H9 (cell line): ENCODE measurements at regions not wholly inside any gene's neighbourhood (a gene's known extent, or its start where the extent isn't known, plus 50 kb on each side); places are given as distances from the start of the nearest gene placed in this dataset.

Experiments
- DNase-seq: peaks from one replicate; pipeline ENCODE4 v3.0.0-alpha.2; 2017
- H2AFZ ChIP-seq: one replicate; pipeline ENCODE4 v1.6.1; 2013; ENCODE audit warnings: mild to moderate bottlenecking, low read length, control low read depth, moderate library complexity
- H2AK5ac ChIP-seq: 2 replicates; pipeline ENCODE4 v1.6.1; 2013; ENCODE audit warnings: low read length, control low read depth, mixed read lengths; ENCODE audit not compliant: insufficient read length
- H2BK120ac ChIP-seq: one replicate; pipeline ENCODE4 v1.6.1; 2013; ENCODE audit warnings: low read depth, mild to moderate bottlenecking, low read length, control low read depth, inconsistent platforms; ENCODE audit not compliant: poor library complexity, severe bottlenecking
- H2BK12ac ChIP-seq: 2 replicates; pipeline ENCODE4 v1.6.1; 2013; ENCODE audit warnings: low read length, control low read depth, mixed read lengths, low read depth; ENCODE audit not compliant: insufficient read length
- H2BK15ac ChIP-seq: 2 replicates; pipeline ENCODE4 v1.6.1; 2013; ENCODE audit warnings: low read depth, low read length, control low read depth
- H2BK20ac ChIP-seq: one replicate; pipeline ENCODE4 v1.6.1; 2013; ENCODE audit warnings: low read depth, mild to moderate bottlenecking, low read length, control low read depth, inconsistent platforms; ENCODE audit not compliant: poor library complexity, severe bottlenecking
- H2BK5ac ChIP-seq: 2 replicates; pipeline ENCODE4 v1.6.1; 2013; ENCODE audit warnings: low read length, control low read depth, mixed read lengths; ENCODE audit not compliant: insufficient read length
- H3K14ac ChIP-seq: 2 replicates; pipeline ENCODE4 v1.6.1; 2013; ENCODE audit warnings: low read length, control low read depth; ENCODE audit not compliant: insufficient read depth
- H3K18ac ChIP-seq: 2 replicates; pipeline ENCODE4 v1.6.1; 2013; ENCODE audit warnings: low read depth, mild to moderate bottlenecking, mixed read lengths, low read length, control low read depth; ENCODE audit not compliant: insufficient read length
- H3K23ac ChIP-seq: 2 replicates; pipeline ENCODE4 v1.6.1; 2013; ENCODE audit warnings: low read length, control low read depth, mixed read lengths, low read depth; ENCODE audit not compliant: insufficient read length
- H3K23me2 ChIP-seq: 2 replicates; pipeline ENCODE4 v1.6.1; 2013; ENCODE audit warnings: low read depth, mild to moderate bottlenecking, mixed read lengths, low read length, control low read depth; ENCODE audit not compliant: insufficient read length, poor library complexity, severe bottlenecking
- H3K27ac ChIP-seq: 2 replicates; pipeline ENCODE4 v1.5.1; 2013; ENCODE audit warnings: low read length, control low read depth, mixed read lengths, low read depth; ENCODE audit not compliant: insufficient read length
- H3K27me3 ChIP-seq: 2 replicates; pipeline ENCODE4 v1.6.1; 2013; ENCODE audit warnings: low read length, control low read depth, inconsistent platforms; ENCODE audit not compliant: insufficient read depth
- H3K4ac ChIP-seq: 2 replicates; pipeline ENCODE4 v1.6.1; 2013; ENCODE audit warnings: low read depth, mild to moderate bottlenecking, control low read depth, inconsistent platforms, low read length, moderate library complexity
- H3K4me1 ChIP-seq: 2 replicates; pipeline ENCODE4 v1.6.1; 2013; ENCODE audit warnings: low read length, control low read depth, inconsistent platforms; ENCODE audit not compliant: insufficient read depth
- H3K4me2 ChIP-seq: 2 replicates; pipeline ENCODE4 v1.6.1; 2013; ENCODE audit warnings: low read length, control low read depth, mixed read lengths; ENCODE audit not compliant: insufficient read length, insufficient read depth
- H3K56ac ChIP-seq: 2 replicates; pipeline ENCODE4 v1.6.1; 2013; ENCODE audit warnings: low read depth, mild to moderate bottlenecking, mixed read lengths, low read length, control low read depth; ENCODE audit not compliant: insufficient read length
- H3K79me1 ChIP-seq: 2 replicates; pipeline ENCODE4 v1.6.1; 2013; ENCODE audit warnings: low read depth, mild to moderate bottlenecking, moderate library complexity, low read length, control low read depth, inconsistent platforms; ENCODE audit not compliant: insufficient read depth, poor library complexity, severe bottlenecking
- H3K79me2 ChIP-seq: 2 replicates; pipeline ENCODE4 v1.6.1; 2013; ENCODE audit warnings: low read length, control low read depth, inconsistent platforms; ENCODE audit not compliant: insufficient read depth
- H3K9ac ChIP-seq: 2 replicates; pipeline ENCODE4 v1.6.1; 2013; ENCODE audit warnings: low read length, control low read depth, mixed read lengths; ENCODE audit not compliant: insufficient read length; ENCODE audit errors: extremely low read depth
- H3K9me3 ChIP-seq: one replicate; pipeline ENCODE4 v1.6.1; 2013; ENCODE audit warnings: low read depth, low read length, inconsistent platforms; ENCODE audit not compliant: control insufficient read depth
- H3T11ph ChIP-seq: one replicate; pipeline ENCODE4 v1.6.1; 2013; ENCODE audit warnings: mild to moderate bottlenecking, low read length, control low read depth, inconsistent platforms
- H4K20me1 ChIP-seq: one replicate; pipeline ENCODE4 v1.6.1; 2013; ENCODE audit not compliant: control insufficient read depth, insufficient read length, insufficient read depth
- H4K5ac ChIP-seq: 2 replicates; pipeline ENCODE4 v1.6.1; 2013; ENCODE audit warnings: low read depth, mild to moderate bottlenecking, mixed read lengths, low read length, control low read depth; ENCODE audit not compliant: insufficient read length
- H4K8ac ChIP-seq: replicated peaks from 2 replicates; pipeline ENCODE4 v1.6.1; 2013; ENCODE audit warnings: low read length, control low read depth, mixed read lengths, low read depth; ENCODE audit not compliant: insufficient read length
- H4K91ac ChIP-seq: 2 replicates; pipeline ENCODE4 v1.6.1; 2013; ENCODE audit warnings: low read depth, mild to moderate bottlenecking, moderate library complexity, mixed read lengths, low read length, control low read depth; ENCODE audit not compliant: insufficient read length
- H3K27ac Mint-ChIP-seq, 3 experiments: 2 replicates in 2 of 3; 3 replicates in 1 of 3; pipeline ENCODE4 v1.8.0; 2020 to 2021; ENCODE audit warnings: mixed read lengths in 3 of 3, mild to moderate bottlenecking in 1 of 3, moderate library complexity in 1 of 3
- H3K27me3 Mint-ChIP-seq: 2 replicates; pipeline ENCODE4 v1.8.0; 2021; ENCODE audit warnings: low read depth, mild to moderate bottlenecking, moderate library complexity, mixed read lengths
- H3K36me3 Mint-ChIP-seq, 3 experiments: 2 replicates in 2 of 3; 3 replicates in 1 of 3; pipeline ENCODE4 v1.8.0; 2020 to 2021; ENCODE audit warnings: low read depth in 3 of 3, mixed read lengths in 3 of 3; ENCODE audit not compliant: insufficient read depth in 1 of 3
- H3K4me1 Mint-ChIP-seq, 2 experiments: 2 replicates each; pipeline ENCODE4 v1.8.0; 2020; ENCODE audit warnings: mixed read lengths in 2 of 2
- H3K4me3 Mint-ChIP-seq, 2 experiments: 2 replicates in 1 of 2; 3 replicates in 1 of 2; pipeline ENCODE4 v1.8.0; 2020 to 2021; ENCODE audit warnings: mild to moderate bottlenecking in 2 of 2, mixed read lengths in 2 of 2, moderate library complexity in 1 of 2
- H3K9me3 Mint-ChIP-seq, 2 experiments: 2 replicates in 1 of 2; 3 replicates in 1 of 2; pipeline ENCODE4 v1.8.0; 2020; ENCODE audit warnings: mild to moderate bottlenecking in 2 of 2, mixed read lengths in 2 of 2, moderate library complexity in 1 of 2
- CTCF ChIP-seq: fragments of 200-600 bp; sonication (generic); conservative IDR thresholded peaks from 3 replicates; pipeline ENCODE4 v1.8.0; 2021; ENCODE audit warnings: antibody characterized with exemption, mild to moderate bottlenecking
- WGBS: extraction: QIAGEN DNeasy Blood & Tissue Kit; methylation state at CpG from one replicate; pipeline ENCODE4 v1.1.7; 2013; ENCODE audit warnings: missing lambda C conversion rate, low lambda C conversion rate, mixed read lengths; ENCODE audit not compliant: insufficient read length; ENCODE audit errors: extremely low coverage; 5-methylcytosine and 5-hydroxymethylcytosine counted together

DNA sequence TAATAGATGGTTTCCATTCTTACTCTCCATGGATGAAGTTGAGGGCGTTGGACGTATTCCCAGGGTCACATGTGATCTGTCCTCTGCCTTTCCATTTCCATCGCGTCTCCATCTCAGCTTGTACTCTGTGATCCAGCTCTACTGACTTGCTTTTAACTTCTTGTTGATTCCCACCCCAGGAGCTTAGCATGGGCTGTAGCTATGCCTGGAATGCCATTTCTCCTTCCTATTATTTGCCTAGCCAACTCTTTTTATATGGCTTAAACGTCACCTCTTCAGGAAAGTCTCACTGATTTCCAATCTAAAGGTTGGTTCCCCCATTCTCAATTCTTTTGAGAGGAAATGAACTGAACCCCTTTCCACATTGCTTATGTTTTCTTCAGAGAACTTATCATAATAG lies 475.9 kb downstream of the XYLT1 start:
- DNase-seq, result no peak
- Histone ChIP-seq H3K9ac (no peak overlapping the region), H4K91ac (no peak overlapping the region), H3K14ac (no peak overlapping the region), H3K18ac (no peak overlapping the region), H3K23ac (no peak overlapping the region), H3K79me1 (no peaks in the 10 kb centered on the region), H4K20me1 (no peaks in the 10 kb centered on the region), H3K4me2 (no peak overlapping the region), H2BK5ac (no peak overlapping the region), H4K5ac (no peak overlapping the region), H3K79me2 (no peaks in the 10 kb centered on the region), H3K4ac (no peak overlapping the region), H3K27ac (no peak overlapping the region), H3K56ac (no peak overlapping the region), H2BK20ac (no peak overlapping the region), H2BK12ac (no peak overlapping the region), H2AK5ac (no peak overlapping the region), H3K27me3 (no peaks in the 10 kb centered on the region), H2BK15ac (no peak overlapping the region), H3K9me3 (no peaks in the 10 kb centered on the region), H2AFZ (no peak overlapping the region), H2BK120ac (no peak overlapping the region), H3T11ph (no peak overlapping the region), H3K4me1 (no peaks in the 10 kb centered on the region; the same call in 1 of the 2 replicates), H3K23me2 (no peaks in the 10 kb centered on the region), H4K8ac (no peak overlapping the region)
- H3K4me1 Mint-ChIP-seq, result peaks cover 12 to 14% of the 10 kb centered on the region in 2 experiments
- H3K27me3 Mint-ChIP-seq, result no peaks in the 10 kb centered on the region
- H3K36me3 Mint-ChIP-seq, result no peaks in the 10 kb centered on the region
- H3K27ac Mint-ChIP-seq, result peak overlapping the region in 1 of 3 experiments; percentile 69; a peak in 1 of 7 replicates
- no CpG with 5 or more reads among the region's 5 CpGs for WGBS
- H3K4me3 Mint-ChIP-seq, result no peak overlapping the region
- H3K9me3 Mint-ChIP-seq, result no peaks in the 10 kb centered on the region
- TF ChIP-seq CTCF, result no peak
